GM23248 (cell line): ENCODE measurements at regions not wholly inside any gene's neighbourhood (a gene's known extent, or its start where the extent isn't known, plus 50 kb on each side); places are given as distances from the start of the nearest gene placed in this dataset.

Experiments used
- EZH2 ChIP-seq: fragments of 200-600 bp; sonication (generic); IDR thresholded peaks from 2 replicates; pipeline ENCODE4 v1.6.1; 2018; ENCODE audit warnings: antibody characterized with exemption, mild to moderate bottlenecking; ENCODE audit not compliant: insufficient read depth, poor library complexity, severe bottlenecking
- EZH2phosphoT487 ChIP-seq: fragments of 200-600 bp; sonication (generic); IDR thresholded peaks from 2 replicates; pipeline ENCODE4 v1.6.1; 2018; ENCODE audit warnings: antibody characterized with exemption, moderate library complexity, mild to moderate bottlenecking, low read depth; ENCODE audit not compliant: insufficient read depth

GRCh38 chr5:104699438-104699837, 1136.8 kb upstream of the NUDT12 start:
- TF ChIP-seq EZH2 (no peak), EZH2phosphoT487 (no peak)
